NCI-H69 (cell line): ENCODE measurements at regions not wholly inside any gene's neighbourhood (a gene's known extent, or its start where the extent isn't known, plus 50 kb on each side); places are given as distances from the start of the nearest gene placed in this dataset.

Source experiments
- DNase-seq: peaks from one replicate; lab custom pipeline; 2025; lab: John Stamatoyannopoulos, UW

DNA sequence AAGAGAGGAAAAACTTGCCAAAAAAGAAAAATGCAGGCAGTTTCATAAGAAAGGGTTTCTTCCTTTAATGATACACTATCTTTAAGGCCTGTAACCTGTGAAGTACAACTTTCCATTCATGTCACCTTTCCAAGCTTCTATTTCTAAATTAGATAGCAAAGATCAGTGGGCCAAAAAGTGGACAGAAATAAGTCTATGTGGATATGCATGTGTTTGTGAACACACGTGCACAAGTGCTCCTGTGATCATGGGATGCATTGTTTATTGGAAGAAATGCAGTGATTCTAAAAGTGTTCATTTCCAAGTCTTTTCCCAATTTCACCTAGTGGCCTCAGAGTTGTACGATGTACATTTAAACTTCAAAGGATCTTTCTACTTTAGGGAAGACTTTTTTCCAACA is 230.0 kb upstream of the BLID start:
- DNase-seq: no peak

DNA sequence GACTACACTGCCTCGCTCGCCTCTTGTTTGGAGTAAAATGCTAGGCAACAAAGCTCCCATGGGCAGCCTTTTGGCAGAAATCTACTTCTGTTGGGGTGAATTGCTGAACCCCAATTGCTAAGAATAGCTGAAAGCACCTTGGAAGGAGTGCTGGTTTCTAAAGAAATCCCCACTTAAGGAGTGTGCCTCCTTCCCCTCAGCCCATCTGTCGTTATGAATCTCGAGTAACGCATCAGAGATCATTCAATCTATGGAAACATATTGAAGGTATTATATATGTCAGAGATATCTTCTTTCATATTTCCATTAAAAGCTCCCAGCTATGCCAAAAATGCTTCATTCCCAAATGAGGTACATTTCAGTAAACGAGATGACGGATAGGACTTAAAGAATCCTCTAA is 229.6 kb upstream of the BLID start:
- no peak for DNase-seq

DNA sequence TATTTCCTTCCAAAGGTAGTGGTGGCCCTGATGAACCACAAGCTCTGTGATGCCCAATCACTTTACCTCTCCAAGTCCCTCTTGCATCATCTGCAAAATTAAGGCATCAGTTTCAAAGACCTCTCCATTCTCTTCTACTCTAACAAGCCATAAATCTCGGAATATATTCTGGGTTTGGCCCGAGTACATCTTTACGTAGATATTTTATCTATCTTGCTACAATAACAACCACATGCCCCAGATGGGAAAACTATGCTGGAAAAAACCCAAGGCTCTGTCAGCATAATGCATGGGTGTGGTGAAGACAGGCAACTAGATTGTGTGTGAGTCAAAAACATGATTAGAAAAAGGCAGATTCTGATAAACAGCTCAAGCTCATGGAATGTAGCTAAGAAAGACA is 228.2 kb upstream of the BLID start:
- no peak for DNase-seq

DNA sequence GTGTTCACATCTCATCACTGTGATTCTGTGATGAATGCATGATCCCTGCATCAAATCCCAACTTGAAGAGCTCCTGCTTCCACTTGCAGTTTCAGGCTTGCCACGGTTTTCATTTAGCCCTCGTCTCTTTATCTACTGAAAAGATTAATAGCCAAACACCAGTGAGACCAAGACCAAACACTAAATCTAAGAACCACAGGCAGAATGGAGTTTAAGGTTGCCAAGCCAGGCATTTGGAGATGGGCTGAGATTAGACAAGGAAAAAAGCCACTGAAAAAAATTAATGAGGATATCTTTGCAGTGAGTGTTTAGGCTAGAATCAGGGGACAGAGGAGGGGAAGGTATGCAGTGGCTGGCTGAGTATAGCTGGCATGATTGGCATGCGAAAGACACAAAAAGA is 227.2 kb upstream of the BLID start:
- DNase-seq: no peak

DNA sequence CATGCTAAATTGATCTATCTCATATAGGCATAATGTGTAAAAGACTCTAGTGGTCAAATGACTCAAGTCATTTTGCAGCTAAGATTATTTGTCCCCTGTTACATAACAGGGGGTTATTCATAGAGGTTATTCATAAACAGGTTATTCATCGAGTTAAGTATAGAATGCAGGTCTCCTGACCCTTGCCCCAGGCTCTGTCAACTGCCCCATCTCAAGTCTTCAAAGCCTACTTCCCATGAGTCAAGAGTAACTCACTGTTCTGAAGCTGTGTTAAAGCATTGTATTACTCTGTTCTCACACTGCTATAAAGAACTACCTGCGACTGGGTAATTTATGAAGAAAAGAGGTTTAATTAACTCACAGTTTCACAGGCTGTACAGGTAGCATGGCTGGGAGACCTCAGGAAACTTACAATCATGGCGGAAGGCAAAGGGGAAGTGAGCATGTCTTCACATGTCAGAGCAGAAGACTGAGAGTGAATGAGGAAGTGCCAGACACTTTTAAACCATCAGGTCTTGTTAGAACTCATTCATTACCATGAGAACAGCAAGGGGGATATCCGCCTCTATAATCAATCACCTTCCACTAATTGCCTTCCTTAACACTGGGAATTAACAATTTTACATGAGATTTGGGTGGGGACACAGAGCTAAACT is 226.2 kb upstream of the BLID start:
- no peak for DNase-seq

DNA sequence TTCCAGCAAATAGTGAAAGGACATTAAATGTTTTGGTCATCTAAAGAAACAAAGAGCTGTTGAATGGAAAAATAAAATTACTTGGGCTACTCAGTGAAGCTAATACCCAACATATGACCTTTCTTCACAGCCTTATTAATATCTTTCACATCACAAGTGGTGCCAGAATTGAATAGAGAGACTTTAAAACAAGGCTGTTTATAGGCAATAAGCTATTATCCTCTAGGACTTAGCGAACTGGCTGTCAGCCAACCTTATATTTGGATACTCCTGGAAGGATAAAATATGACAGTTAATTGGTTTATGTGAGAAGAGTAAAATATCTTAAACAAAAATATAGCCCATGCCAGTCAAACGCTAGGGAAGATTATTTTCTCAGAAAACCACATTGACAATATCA is 225.5 kb upstream of the BLID start:
- DNase-seq: peak; percentile 18

DNA sequence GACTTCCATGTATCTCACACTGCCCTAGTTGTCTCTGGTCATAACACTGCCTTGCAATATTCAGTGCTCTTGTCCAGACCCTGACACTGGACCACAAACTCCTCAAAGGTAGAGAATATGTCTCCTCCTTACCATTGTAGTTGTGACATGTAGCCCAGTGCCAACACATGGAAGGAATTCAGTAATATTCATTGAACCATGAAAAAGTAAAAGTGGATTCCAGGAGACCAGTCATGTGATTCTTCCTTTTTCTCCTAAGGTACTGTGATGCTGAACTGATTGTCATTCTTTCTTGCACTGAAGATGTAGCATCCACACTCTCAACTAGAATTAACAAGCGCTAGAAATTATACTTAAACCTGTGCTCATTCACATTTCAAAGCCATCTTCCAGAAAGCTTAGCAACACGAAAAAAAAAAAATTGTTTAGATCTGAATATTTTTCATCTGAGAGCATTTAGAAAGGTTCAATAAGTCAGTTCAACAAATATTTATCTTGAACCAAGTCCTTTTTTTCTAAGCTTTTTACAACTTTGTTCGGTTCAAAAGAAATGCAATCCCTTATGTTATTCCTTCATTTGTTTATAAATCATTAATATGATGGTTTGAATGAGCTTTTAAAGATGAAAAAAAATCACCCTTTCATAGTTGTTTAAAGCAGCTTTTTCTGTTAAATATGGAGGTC is 224.7 kb upstream of the BLID start:
- no peak for DNase-seq

DNA sequence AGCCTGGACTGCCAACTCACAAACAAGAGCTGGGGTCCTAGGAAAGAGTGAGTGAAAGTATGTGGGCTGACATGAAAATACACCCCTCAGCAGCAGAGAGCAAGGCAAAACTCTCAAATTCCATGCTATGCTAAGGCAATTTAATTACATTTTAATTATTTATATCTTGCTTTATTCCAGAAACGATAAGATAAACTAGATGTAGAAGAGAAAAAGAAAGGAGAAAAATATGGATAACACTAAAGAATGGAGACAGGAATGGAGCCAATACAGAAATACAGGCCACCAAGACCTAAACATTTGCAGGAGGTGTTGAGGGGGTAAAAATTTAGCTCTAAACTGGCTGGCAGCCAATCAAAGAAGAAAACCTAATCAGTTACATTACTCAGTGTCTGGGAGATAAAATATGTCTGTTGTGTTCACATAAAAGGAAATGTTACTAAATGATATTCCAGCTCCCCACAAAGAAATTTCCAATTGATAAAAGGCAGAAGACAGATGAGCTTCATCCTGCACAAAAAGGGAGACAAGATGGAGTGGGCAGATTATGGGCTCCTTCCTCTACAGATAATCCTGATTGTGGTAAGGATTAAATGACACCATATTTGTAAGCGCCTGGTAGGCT is 223.5 kb upstream of the BLID start:
- DNase-seq: no peak

DNA sequence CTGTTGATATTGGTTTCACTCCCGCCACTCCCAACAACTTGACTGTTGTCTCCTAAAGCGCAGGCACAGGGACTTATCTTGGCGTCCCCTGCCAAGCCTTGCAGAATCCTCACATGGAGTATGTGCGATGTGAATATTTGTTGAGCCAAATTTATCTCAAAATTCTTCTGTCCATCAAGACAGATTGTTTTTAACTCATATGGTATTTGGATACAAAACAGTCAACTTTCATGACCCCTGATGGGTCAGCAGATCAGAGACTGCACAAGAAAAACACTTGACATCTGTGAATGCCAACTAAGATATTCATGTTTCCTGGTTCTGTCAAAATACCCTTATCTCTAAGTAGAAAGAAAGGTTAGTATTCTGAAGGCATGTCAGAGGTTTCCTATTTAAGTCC is 221.7 kb upstream of the BLID start:
- no peak for DNase-seq

DNA sequence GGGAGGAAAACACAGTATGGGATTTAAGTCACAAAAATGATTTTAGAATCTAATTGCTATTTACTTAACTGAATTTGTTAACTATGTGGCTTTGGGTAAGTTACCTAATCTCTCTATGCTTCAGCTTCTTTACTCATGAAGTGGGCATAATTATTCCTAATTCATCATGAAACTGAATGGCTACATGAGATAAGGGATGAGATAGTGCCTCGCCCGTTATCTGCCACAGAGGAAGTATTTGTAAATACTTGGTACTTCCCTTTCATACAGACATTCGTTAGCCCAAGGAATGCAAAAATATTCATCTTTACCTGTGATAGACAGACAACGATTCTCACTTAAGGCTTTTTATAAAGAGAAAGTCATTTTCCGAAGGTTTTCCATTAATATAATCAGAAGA is 221.2 kb upstream of the BLID start:
- DNase-seq: no peak

DNA sequence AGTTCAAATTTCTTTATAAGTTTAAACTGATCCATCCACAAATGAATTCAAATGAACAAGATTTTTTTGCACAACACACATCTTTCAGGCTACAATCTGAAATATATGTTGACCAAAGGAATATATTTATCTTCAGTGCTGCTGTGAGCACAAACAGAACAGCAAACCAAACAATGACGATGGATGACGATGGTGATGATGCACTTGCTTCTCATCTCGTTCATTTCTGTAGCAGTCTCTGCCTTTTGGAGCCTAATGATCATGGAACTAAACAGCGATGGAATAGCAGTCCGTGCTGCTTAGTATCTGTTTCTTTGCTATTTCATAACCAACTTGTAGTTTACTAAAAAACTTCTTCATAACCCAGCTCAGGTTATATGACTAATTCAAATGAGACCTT is 220.7 kb upstream of the BLID start:
- no peak for DNase-seq

DNA sequence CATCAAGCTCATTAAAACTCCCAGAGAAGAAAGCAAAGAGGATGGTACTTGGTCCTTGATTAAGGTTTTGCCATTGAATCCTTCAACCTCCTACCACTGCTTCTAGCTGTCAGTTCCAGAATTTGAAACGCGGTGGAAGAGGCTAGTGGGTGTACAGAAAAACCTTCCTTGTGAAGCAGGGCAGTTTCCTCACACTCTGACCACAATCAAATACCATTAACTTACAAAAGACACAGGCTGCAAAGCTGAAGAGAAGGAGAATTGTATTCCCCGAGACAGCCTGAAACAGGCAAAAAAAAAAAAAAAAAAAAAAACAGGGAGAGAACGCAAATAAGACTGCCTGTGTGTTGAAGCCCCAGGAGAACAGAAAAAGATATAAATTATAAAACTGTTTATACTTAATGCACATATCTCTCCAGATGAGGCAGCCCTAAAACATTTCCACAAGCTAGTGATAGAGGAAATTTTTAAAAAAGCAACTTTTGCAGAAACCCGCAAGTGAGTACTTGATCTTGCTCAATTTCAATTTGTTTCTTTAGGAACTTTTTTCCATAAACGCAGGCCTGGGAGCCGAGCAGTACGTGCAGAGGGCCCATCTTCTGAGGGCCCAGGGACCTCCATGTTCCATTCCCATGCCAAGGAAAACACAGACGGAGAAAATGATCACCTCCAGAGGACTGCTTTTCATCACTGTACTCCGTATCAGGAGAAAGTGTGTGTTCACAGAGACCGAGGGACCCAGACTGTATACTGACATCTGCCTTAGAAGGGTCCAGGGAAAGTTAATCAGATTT is 218.7 kb upstream of the BLID start:
- DNase-seq: no peak

DNA sequence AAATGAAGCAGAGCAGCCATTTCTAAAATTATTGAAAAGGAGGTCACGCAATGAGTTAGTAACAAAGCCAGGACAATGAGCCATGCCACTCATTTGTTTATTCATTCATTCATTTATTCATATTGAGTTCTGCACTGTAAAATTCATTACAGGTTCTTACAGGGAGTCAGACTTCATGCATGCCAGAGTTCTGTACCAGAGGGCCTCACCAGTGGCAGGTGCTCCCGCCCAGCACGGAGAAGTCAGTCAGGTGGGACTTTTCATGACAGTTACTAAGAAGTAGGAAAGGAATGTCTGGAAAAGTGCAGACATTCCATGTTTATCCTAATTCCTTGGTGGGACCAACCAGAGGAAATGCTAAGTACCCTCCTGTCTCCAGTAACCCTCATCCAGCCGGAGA is 217.5 kb upstream of the BLID start:
- DNase-seq: no peak

DNA sequence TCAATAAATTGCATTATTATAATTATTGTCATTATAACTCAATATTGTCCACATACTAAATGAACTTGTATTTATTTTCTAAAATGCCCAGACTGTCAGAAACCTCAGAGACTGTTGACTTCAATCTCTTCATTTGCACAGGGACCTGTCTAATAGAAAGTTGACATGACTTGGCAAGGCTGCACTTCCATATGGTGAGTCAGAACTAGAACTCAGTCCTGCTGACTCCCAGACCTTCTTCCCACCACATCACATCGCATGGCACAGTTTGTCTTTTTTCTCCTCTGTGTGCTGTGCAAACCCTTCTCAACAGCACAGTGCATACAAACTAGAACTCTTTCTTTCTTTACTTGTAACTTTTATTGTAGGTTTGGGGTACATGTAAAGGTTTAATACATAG is 215.1 kb upstream of the BLID start:
- no peak for DNase-seq

DNA sequence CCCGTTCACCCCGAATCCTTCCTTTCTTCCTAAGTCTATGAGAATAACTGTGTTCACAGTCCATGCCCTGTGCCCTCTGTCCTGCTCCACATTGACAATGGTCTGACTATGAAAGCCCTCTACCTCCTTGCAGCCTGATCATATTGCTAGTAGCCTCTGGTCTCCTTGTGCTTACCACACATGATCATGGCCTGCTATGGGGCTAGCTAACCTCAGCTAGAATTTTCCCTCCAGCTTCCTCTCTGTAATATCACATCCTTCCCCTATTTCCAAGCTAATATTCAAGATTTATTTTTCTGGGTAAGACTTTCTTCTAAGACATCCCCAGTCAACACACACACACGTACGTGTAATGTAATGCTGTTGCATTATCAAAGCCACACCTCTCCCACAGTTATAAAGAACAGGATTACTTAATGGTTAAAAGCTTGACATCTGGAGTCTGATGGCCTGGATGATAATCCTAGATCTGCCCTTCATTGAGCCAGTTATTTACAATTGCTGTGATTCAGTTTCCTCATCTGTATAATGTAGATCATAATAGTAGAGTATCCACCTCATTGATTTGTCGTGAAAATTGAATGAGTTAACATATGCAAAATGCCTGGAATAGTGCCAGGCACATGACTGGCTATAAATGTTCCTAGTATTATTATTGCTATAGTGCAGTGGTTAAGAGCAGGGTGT is 214.4 kb upstream of the BLID start:
- DNase-seq: peak; percentile 44

DNA sequence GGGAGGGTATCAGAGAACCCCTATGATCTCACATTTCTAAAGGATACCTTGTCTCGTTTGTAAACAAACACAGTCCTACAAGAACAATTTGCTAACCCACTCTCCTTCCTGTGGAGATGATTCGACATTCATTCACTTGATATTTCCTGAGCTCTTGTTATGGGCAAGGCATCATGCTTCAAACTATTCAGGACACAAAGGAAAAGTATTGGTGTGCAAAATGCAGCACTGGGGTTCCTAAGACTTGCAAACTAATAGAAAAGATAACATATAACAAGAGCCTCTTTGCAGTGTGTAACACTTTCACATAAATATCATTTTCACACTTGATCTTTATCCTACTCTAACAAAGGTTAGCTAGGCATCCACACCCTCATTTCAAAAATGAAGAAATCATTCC is 211.5 kb upstream of the BLID start:
- no peak for DNase-seq

DNA sequence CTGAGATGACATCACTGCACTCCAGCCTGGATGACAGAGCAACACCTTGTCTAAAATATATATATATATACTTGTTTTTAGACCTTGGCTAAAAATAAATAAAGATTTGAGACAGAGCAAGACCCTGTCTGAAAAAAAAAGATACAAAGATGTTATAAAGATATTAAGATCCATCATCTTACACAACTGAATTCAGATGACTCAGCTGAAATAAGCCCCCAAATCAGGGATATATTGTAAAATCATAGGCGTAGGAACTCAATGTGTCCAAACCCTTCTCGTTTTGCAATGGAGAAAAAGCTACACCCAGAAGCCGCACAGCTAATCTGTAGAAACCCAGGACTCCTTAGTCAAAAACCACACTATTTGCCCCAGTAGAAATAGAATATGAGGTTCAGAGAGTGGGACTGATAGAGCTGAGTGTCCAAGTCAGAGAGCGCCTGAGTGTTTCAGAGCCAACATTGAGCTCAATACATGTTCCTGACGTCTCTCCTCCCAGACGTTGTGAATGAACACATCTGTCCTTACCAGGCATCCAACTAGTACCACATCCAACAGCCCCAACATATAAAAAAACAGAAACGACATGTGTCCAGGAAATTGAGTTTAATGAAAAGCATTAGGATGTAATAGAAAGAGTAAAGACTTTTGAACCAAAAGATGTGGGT is 207.9 kb upstream of the BLID start:
- no peak for DNase-seq

DNA sequence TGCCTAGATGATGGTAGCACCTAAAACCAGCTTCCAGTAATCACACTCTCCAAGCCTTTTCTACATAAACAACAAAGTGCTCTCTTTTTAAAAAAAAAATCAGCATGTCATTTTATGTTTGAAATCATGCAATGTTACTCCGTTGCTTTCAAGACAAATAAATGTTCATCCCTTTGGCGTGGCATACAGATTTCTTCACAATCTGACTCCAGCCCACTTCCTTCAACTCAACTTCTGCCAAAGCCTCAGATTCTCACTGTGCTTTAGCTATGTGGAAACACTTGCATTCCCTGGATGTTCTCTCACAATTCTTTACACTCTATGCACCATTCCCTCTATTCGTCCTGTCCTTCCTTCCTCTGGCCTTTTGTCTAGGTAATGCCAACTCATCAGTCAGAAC is 206.3 kb upstream of the BLID start:
- no peak for DNase-seq

DNA sequence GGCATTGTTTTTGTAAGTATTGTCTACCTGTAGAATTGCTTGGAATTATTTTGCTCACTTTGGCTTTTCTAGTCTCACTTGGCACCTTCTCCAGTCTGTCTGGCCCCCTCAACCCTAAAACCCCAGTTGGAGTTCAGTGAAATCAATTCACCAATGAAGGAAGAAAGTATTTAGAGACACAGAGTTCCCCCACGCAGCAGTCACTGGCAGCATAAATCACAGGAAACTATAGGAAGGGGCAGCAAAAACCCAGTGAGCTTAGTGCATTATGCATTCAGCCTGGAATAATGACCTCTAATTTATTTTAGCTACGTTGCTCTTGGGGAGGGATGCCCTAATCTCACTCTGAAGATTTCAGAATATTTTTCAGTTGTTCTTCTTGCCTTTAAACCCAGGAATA is 204.7 kb upstream of the BLID start:
- no peak for DNase-seq

DNA sequence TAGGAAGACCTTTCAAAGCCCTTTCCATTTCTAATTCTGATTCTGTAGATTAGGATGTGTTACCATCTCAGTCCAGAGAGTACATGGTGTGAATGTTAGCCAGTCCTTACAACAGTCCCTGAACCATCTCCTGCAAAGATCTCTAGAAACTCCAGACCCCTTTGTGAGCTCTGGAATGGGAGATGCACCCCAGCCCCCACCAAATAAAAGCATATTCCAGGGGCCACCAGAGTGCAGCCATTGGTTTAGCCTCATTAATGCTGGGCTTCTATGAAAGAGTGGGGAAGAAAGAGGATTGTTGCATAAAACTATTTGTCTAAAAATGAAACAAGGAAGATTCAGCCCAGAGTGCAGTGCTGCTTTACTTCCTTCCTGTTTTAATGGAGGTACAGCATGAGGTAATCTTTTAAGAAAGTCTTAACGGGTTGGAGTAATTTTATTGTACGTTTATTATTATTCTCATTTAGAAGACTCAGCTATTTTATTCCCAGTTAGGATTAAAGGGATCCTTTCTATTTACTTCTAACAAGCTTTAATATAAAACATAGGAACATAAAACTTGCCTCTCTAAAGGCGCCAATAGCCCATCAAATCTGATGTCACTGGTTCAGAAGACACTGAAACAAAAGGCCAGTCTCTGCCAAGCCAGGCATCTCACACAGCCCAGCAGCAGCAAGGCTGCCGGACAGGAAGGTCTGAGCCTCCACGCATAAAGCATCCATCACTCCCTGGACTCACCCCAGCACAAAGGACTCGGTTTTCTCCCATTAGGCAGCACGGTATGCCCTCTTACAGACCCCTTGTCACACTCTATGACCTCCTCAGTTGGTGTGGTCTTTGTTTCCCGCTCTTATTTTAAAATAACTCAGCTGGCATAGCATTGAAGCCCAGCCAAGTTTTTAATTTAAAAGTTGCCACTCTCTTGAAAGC is 203.9 kb upstream of the BLID start:
- no peak for DNase-seq

DNA sequence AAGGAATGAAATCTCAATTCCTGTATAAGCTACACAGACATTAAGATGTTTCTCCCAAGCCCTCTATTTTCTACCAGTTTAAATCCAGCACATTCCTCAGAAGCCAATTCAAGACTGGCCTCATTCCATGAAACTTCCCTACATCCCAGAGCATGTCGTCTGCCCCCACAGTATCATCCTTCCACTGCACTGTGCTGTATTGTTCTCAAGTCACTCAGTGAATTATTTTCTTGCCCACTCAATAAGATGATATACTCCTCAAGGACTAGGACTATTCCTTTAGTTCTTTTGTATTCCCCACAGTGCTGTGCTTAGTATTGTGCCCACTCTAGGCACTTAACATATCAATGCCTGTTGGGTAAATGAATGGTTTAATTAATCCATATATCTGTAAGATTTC is 203.1 kb upstream of the BLID start:
- DNase-seq: no peak
